ENCODE measurements at regions not wholly inside any gene's neighbourhood (a gene's known extent, or its start where the extent isn't known, plus 50 kb on each side); places are given as distances from the start of the nearest gene placed in this dataset.

GRCh38 chr4:123495530-123495929 is 98.9 kb downstream of the SPRY1 start:
- TF ChIP-seq GATA3 (IDR thresholded peaks at IDR 0.05; ENCODE audit: low read depth, low read length) = no peak
- no peak for TF ChIP-seq GATA2 (IDR thresholded peaks at IDR 0.05; ENCODE audit: low read depth, low read length)

Measured in SH-SY5Y (cell line).